Activated CD4-positive, alpha-beta T cell treated with anti-CD3 and anti-CD28 coated beads for 36 hours (primary cell): ENCODE measurements at regions not wholly inside any gene's neighbourhood (a gene's known extent, or its start where the extent isn't known, plus 50 kb on each side); places are given as distances from the start of the nearest gene placed in this dataset.

Experiments
- ATAC-seq: fragments of 200-7000 bp; cut with Tn5 transposase; one replicate; pipeline ENCODE4 v1.10.0; 2021; ENCODE audit warnings: mild to moderate bottlenecking, moderate library complexity
- CTCF ChIA-PET: fragments of 350-600 bp; sonication (Branson Sonifier 250); formaldehyde crosslinking; loops from one replicate; lab custom pipeline; 2021; ENCODE audit warnings: antibody characterized with exemption; lab: Charles Lee
- POLR2A ChIA-PET: fragments of 350-600 bp; sonication (Branson Sonifier 250); formaldehyde crosslinking; loops from one replicate; lab custom pipeline; 2021; ENCODE audit warnings: antibody characterized with exemption, inconsistent platforms; lab: Charles Lee
- DNase-seq: peaks from one replicate; pipeline ENCODE4 v3.0.0-alpha.2; 2020
- H3K27ac Mint-ChIP-seq: one replicate; pipeline ENCODE4 v1.8.0; 2021; ENCODE audit warnings: mixed read lengths
- H3K27me3 Mint-ChIP-seq: one replicate; pipeline ENCODE4 v1.8.0; 2021; ENCODE audit warnings: mixed read lengths
- H3K36me3 Mint-ChIP-seq: one replicate; pipeline ENCODE4 v1.8.0; 2021; ENCODE audit warnings: low read depth, mixed read lengths
- H3K4me1 Mint-ChIP-seq: one replicate; pipeline ENCODE4 v1.8.0; 2021; ENCODE audit warnings: mixed read lengths
- H3K4me3 Mint-ChIP-seq: one replicate; pipeline ENCODE4 v1.8.0; 2021; ENCODE audit warnings: mild to moderate bottlenecking, moderate library complexity, mixed read lengths
- H3K9me3 Mint-ChIP-seq: one replicate; pipeline ENCODE4 v1.8.0; 2021; ENCODE audit warnings: low read depth, mixed read lengths
- intact Hi-C, 2 experiments: fragments of 100-400 bp; cut with DNase I in 1 of 2; cut with micrococcal nuclease in 1 of 2; formaldehyde crosslinking; loops; one replicate each; pipeline versions ENCODE4 v1.14.2 to v1.15.1; 2022 to 2024; cut with DNase I, micrococcal nuclease

DNA sequence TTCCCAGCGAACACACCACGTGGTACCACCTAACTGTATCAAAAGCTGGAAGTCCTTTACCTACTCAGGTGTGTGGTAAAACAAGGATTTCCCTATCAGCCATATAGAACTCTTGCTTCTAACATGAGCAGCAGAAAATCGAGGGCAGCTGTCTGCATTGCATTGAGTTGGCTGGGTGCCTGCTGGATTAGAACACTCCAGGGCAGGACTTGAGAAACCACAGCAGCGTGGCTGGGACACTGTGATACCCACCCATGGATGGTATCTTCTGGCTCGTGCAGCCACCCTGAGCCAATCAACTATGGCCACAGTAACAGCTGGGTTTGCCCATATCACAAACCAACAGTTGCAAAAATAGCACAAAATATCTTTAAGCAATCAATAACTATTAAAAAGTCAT, 188.3 kb downstream of the FBXO15 start:
- POLR2A ChIA-PET: no interaction called here
- ATAC-seq (no peak), DNase-seq (no peak)
- Mint-ChIP-seq H3K36me3 (no peaks in the 10 kb centered on the region), H3K27ac (no peak overlapping the region), H3K9me3 (no peaks in the 10 kb centered on the region), H3K27me3 (peaks cover 12% of the 10 kb centered on the region), H3K4me3 (no peak overlapping the region), H3K4me1 (no peaks in the 10 kb centered on the region)
- intact Hi-C loops: no loop called here
- CTCF ChIA-PET: no interaction called here

DNA sequence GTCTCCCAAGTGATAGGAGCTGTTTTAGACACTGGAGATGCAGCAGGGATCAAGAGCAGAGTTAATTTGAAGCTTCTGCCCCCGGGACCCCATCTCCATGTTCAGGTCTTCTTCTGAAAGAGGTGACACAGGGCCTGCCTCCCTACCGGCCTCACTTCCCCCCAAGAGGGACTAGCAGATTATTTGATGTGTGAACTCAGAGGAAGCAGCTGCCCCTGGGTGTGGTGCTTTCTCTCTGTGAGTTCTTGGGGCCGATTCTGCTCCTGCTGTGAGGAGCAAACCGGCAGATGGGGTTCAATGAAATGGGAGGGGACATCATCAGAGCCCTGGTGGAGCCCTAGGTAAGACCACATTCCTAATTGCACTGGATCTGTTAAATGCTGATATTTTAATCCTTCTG, 193.4 kb downstream of the FBXO15 start:
- no peak overlapping the region for H3K4me3 Mint-ChIP-seq
- ChIA-PET CTCF (no interaction called here), POLR2A (no interaction called here)
- H3K36me3 Mint-ChIP-seq: no peaks in the 10 kb centered on the region
- ATAC-seq (no peak), DNase-seq (no peak)
- peaks cover 6% of the 10 kb centered on the region for H3K4me1 Mint-ChIP-seq
- H3K27ac Mint-ChIP-seq: no peak overlapping the region
- no peaks in the 10 kb centered on the region for H3K9me3 Mint-ChIP-seq
- H3K27me3 Mint-ChIP-seq: peaks cover 9% of the 10 kb centered on the region
- intact Hi-C loops: no loop called here

DNA sequence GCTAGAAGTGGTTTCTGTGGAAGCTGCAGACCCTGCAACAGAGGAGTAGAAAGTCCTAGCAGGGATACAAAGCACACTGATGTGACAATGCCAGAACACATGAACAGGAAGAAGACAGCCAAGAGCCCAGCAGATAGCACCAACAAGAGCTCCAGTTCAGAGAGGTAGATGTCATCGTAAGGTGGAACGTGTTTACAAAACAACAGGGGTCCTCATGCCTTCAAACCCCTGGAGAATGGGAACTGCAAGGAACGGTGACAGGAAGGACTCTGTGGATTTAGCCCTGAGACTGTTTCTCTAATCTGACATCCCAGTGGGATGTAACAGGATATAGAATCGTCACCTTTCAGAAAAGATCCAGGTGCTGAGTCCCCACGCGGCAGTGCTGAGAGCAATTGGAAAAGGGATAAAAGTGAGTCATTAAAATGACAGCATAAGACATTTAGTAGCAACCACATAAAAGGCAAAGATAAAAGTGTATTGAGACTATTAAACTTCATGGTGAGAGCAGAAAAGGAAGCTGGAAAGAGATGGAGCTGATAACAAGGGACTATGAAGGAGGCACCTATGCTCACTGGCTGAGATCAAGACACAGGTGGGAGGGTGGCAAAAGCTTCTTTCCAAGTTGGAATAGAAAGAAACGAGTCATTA, 195.2 kb downstream of the FBXO15 start:
- Mint-ChIP-seq H3K4me3 (no peak overlapping the region), H3K4me1 (peaks cover 6% of the 10 kb centered on the region), H3K36me3 (no peaks in the 10 kb centered on the region), H3K9me3 (no peaks in the 10 kb centered on the region), H3K27ac (no peak overlapping the region), H3K27me3 (peaks cover 5% of the 10 kb centered on the region)
- DNase-seq: no peak
- intact Hi-C loops: no loop called here
- ChIA-PET CTCF (interaction anchor here (0.6 kb wide), 1 partner anchor 1086 kb away, joined by 3 read pairs; no protein-coding TSS in a partner anchor), POLR2A (no interaction called here)
- ATAC-seq: no peak

DNA sequence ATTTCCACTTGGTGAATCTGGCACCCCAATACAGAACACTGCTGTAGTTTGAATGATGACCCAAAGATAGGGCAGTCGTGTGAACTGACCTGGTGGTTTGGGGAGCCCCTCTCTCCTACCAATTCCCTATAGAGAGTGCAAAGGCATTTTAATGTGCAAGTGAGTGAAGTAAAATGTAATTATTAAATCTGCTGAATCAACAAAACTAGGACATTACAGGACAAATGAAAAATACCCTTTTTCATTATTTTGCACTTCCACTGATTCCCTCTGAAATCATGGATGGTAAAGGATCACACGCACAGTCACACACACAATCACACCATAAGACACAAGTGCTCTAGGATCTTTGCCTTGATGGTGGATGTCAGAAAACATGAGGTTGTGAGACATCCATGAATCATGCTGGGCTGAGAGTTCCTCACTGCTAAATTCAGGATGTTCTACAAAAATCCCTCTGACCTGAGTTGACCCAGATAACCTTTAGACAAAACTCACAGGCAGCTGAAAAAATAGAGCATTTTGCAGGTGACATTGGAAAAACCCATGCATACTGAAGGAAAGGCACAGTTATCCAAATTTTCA, 197.4 kb downstream of the FBXO15 start:
- Mint-ChIP-seq H3K4me3 (no peak overlapping the region), H3K36me3 (no peaks in the 10 kb centered on the region), H3K4me1 (peaks cover 6% of the 10 kb centered on the region), H3K27me3 (peaks cover 2% of the 10 kb centered on the region), H3K27ac (no peak overlapping the region), H3K9me3 (no peaks in the 10 kb centered on the region)
- DNase-seq (no peak), ATAC-seq (no peak)
- intact Hi-C loops: no loop called here
- POLR2A ChIA-PET: no interaction called here
- CTCF ChIA-PET: no interaction called here

DNA sequence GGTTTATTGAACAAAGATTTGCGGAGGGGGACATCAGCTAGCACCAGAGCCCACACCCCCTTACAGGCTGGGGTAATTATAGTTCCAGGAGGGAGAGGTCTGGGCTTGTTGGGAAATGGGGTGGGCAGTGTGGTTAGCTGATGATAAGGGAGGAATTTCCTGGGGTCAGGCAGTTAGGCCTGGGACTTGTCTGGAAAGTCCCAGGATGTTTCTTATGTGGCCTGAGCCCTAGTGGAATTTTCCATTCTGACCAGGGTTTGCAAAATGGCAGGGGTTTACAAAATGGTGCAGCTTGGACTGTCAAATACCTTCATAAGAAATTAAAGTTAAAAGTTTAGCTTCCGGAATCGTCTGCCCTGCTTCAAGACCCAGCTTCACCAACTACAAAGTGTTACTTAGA, 199.1 kb downstream of the FBXO15 start:
- Mint-ChIP-seq H3K4me1 (peaks cover 9% of the 10 kb centered on the region), H3K4me3 (no peak overlapping the region), H3K36me3 (no peaks in the 10 kb centered on the region), H3K9me3 (no peaks in the 10 kb centered on the region), H3K27ac (no peak overlapping the region), H3K27me3 (peaks cover 2% of the 10 kb centered on the region)
- ATAC-seq: no peak
- POLR2A ChIA-PET: no interaction called here
- CTCF ChIA-PET: no interaction called here
- intact Hi-C loops: no loop called here
- no peak for DNase-seq

DNA sequence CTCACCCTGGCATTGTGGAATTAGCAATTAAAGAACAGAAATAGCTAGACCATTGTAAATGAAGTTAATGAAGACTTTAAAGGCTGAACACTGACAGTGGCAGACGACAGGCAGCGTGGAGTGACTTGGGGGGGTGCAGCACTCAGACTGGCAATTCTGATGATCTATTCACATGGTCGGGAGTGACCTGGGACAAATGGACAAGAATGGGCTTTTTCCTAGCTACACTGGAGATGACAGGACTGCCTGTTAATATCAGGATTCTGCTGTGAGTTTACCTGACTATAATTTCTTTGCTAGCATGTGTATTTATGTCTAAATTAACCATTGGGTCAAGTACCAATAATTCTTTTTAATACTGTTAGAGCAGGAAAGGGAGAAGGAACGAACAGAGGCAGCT, 199.6 kb downstream of the FBXO15 start:
- Mint-ChIP-seq H3K4me3 (no peak overlapping the region), H3K27me3 (peaks cover 2% of the 10 kb centered on the region), H3K4me1 (peaks cover 9% of the 10 kb centered on the region), H3K27ac (no peak overlapping the region), H3K9me3 (no peaks in the 10 kb centered on the region), H3K36me3 (no peaks in the 10 kb centered on the region)
- ChIA-PET POLR2A (no interaction called here), CTCF (interaction anchor here (0.6 kb wide), 2 partner anchors 207 to 1090 kb away, joined by 3 read pairs; no protein-coding TSS in a partner anchor)
- ATAC-seq (no peak), DNase-seq (no peak)
- intact Hi-C loops: no loop called here

DNA sequence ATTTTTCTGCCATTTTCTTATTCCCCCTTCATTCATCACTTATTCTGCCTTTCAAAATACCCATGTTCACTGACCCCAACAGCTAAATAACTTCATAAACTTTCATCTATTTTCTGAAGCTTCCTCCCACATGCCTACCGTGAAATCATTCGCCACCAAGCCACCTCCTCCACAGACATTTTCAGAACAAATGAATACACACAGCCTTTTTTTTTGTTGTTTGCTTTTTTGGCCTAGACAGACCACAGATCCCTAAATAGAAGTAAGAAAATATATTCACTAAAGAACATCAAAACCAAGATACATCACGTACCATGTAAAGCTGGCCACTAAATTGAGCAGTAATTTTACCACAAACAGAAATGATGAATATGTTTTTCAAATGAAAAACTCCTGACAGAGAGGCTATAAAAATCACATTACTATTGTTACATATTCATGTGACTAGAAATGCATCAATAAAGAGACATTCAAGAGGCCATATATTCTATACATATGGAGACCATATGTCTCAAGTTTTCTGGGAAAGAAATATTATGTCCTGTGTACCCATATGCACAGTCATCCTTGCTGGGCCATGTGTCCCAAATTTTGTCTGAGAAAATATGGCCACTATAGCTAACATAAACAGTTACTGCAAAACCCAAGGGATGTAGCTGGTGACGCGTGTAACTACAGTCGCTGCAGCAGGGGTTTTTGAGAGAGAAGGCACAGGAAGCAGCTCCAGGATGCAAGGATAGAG, 200.3 kb downstream of the FBXO15 start:
- Mint-ChIP-seq H3K4me1 (peaks cover 4% of the 10 kb centered on the region), H3K27me3 (no peaks in the 10 kb centered on the region), H3K36me3 (no peaks in the 10 kb centered on the region), H3K9me3 (no peaks in the 10 kb centered on the region), H3K4me3 (no peak overlapping the region), H3K27ac (no peak overlapping the region)
- POLR2A ChIA-PET: no interaction called here
- intact Hi-C loops: no loop called here
- CTCF ChIA-PET: interaction anchor here (0.6 to 1.2 kb wide), 3 partner anchors 61 to 1089 kb away, joined by 3 read pairs; no protein-coding TSS in a partner anchor
- ATAC-seq (no peak), DNase-seq (no peak)

DNA sequence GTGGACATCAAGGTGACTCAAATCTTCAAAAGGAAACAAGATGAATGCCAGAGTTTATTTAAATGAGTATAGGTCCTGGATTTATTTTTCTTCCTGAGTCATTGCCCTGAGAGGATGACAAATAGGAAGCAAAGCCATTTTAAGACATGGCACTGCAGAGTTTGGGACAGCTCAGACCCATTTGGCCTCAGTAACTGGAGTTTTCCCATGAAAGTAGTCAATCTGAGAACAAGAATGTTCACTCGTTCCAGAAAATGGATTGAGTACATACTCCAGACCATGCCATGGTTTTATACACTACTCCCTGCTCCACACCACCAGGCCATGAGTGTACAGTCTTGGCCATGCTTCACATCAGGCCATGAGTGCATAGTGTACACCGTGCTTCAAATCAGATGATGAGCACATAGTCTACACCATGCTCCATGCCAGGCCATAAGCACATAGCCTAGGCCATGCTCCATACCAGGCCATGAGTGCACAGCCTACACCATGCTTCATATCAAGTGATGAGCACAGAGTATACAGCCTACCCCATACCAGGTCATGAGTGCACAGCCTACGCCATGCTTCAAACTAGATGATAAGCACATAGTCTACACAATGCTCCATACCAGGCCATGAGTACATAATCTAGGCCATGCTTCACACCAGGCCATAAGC, 202.4 kb downstream of the FBXO15 start:
- intact Hi-C loops: no loop called here
- no peaks in the 10 kb centered on the region for H3K9me3 Mint-ChIP-seq
- H3K4me1 Mint-ChIP-seq: peaks cover 3% of the 10 kb centered on the region
- H3K36me3 Mint-ChIP-seq: no peaks in the 10 kb centered on the region
- no peaks in the 10 kb centered on the region for H3K27me3 Mint-ChIP-seq
- DNase-seq: no peak
- POLR2A ChIA-PET: no interaction called here
- H3K27ac Mint-ChIP-seq: no peak overlapping the region
- ATAC-seq: no peak
- CTCF ChIA-PET: no interaction called here
- no peak overlapping the region for H3K4me3 Mint-ChIP-seq

DNA sequence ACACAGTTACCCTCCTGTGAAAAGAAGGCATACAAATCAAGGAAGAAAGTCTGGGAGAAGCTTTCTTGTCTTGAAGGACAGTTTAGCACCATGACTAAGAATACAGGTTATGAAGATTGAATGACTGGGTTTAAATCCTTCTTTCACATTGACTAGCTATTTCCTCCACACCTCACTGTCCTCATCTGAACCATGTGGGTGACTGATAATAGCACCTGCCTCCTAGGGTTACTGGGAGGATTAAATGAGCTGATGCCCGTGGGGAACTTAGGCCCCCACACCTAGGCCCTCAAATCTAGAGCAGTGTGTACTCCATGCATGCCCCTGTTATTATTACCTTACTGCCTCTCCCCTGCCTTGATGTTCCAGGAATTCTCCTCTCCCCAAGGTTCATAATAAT, 202.9 kb downstream of the FBXO15 start:
- ATAC-seq: peak; percentile 60

DNA sequence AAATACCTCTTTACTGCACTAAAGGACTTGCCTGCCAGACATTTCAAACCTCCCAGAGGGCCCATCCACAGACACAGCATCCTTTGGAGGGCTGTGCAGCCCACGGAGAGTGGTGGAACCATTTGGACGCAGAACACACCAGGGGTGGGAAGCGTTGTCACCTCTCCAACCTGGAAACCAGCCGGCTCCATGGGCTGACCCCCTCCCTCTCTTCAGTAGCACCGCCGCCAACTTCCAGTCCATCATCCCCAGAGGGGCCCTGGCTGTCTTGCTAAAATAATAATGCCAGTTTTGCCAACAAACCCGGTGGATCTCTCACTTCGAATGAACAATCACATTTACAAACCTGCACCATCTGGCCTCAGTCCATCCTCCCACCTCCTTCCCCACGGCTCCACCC, 203.9 kb downstream of the FBXO15 start:
- no peaks in the 10 kb centered on the region for H3K36me3 Mint-ChIP-seq
- POLR2A ChIA-PET: no interaction called here
- no peak overlapping the region for H3K27ac Mint-ChIP-seq
- intact Hi-C loops: no loop called here
- peaks cover 3% of the 10 kb centered on the region for H3K4me1 Mint-ChIP-seq
- no peaks in the 10 kb centered on the region for H3K9me3 Mint-ChIP-seq
- no peaks in the 10 kb centered on the region for H3K27me3 Mint-ChIP-seq
- no peak for ATAC-seq
- CTCF ChIA-PET: no interaction called here
- no peak overlapping the region for H3K4me3 Mint-ChIP-seq
- DNase-seq: no peak

More for the DNA sequence above, 202.9 kb downstream of the FBXO15 start:
- Mint-ChIP-seq H3K4me1 (peaks cover 3% of the 10 kb centered on the region), H3K27ac (no peak overlapping the region), H3K4me3 (no peak overlapping the region), H3K36me3 (no peaks in the 10 kb centered on the region), H3K9me3 (no peaks in the 10 kb centered on the region), H3K27me3 (no peaks in the 10 kb centered on the region)
- POLR2A ChIA-PET: interaction anchor here (0.7 kb wide), 1 partner anchor 121 kb away, joined by 3 read pairs; no protein-coding TSS in a partner anchor
- DNase-seq: no peak
- CTCF ChIA-PET: no interaction called here
- intact Hi-C loops: no loop called here

DNA sequence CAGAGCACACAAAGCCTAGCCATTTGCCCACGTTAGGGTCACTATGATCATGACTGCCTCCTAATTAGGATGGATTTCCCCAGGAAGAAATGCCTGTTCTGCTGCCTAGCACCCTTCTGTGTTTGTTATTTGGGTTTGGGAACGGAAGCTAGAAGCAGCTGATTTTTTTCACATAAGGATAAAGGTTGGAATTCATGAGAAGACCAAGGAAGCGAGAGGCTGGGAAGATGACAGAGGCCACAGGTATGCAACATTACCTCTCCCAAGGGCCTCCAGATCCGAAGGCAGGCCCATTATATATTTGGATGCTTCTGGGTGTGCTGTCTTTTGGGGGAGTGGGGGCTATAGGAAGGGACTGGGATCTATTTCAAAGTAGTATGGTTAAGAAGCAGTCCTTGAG, 204.7 kb downstream of the FBXO15 start:
- H3K27ac Mint-ChIP-seq: no peak overlapping the region
- no peaks in the 10 kb centered on the region for H3K36me3 Mint-ChIP-seq
- POLR2A ChIA-PET: no interaction called here
- H3K4me3 Mint-ChIP-seq: no peak overlapping the region
- intact Hi-C loops: no loop called here
- no peaks in the 10 kb centered on the region for H3K9me3 Mint-ChIP-seq
- no peak for ATAC-seq
- H3K4me1 Mint-ChIP-seq: peaks cover 3% of the 10 kb centered on the region
- no peaks in the 10 kb centered on the region for H3K27me3 Mint-ChIP-seq
- DNase-seq: no peak
- CTCF ChIA-PET: no interaction called here
